GM23338 (cell line): ENCODE measurements at regions not wholly inside any gene's neighbourhood (a gene's known extent, or its start where the extent isn't known, plus 50 kb on each side); places are given as distances from the start of the nearest gene placed in this dataset.

Experiments used
- ATAC-seq: fragments of 200-7000 bp; cut with Tn5 transposase; 3 replicates; pipeline ENCODE4 v1.9.1; 2020
- DNase-seq: peaks from one replicate; pipeline ENCODE4 v3.0.0-alpha.2; 2015; ENCODE audit warnings: low spot score
- H2AFZ ChIP-seq: fragments of 200-600 bp; sonication (generic); 2 replicates; pipeline ENCODE4 v1.8.0; 2016; ENCODE audit warnings: antibody characterized with exemption, mild to moderate bottlenecking, moderate library complexity
- H3F3A ChIP-seq: fragments of 200-600 bp; sonication (generic); replicated peaks from 2 replicates; pipeline ENCODE4 v1.8.0; 2017; ENCODE audit warnings: antibody characterized with exemption, mixed run types, low read depth
- H3K27ac ChIP-seq: fragments of 200-600 bp; sonication (generic); 2 replicates; pipeline ENCODE4 v1.6.1; 2016; ENCODE audit warnings: low read depth
- H3K27me3 ChIP-seq: fragments of 200-600 bp; sonication (generic); 2 replicates; pipeline ENCODE4 v1.8.0; 2016; ENCODE audit warnings: mild to moderate bottlenecking, mixed run types, moderate library complexity; ENCODE audit not compliant: insufficient read depth
- H3K36me3 ChIP-seq: fragments of 200-600 bp; sonication (generic); 2 replicates; pipeline ENCODE4 v1.8.0; 2016; ENCODE audit warnings: mild to moderate bottlenecking; ENCODE audit not compliant: insufficient read depth
- H3K4me1 ChIP-seq: fragments of 200-600 bp; sonication (generic); 2 replicates; pipeline ENCODE4 v1.8.0; 2016; ENCODE audit warnings: mild to moderate bottlenecking, moderate library complexity; ENCODE audit not compliant: insufficient read depth
- H3K4me2 ChIP-seq: fragments of 200-600 bp; sonication (generic); 2 replicates; pipeline ENCODE4 v1.7.1; 2017; ENCODE audit warnings: mixed run types
- H3K4me3 ChIP-seq: fragments of 200-600 bp; sonication (generic); 2 replicates; pipeline ENCODE4 v1.6.1; 2016; ENCODE audit warnings: mixed run types
- H3K79me2 ChIP-seq: fragments of 200-600 bp; sonication (generic); replicated peaks from 2 replicates; pipeline ENCODE4 v1.8.0; 2017; ENCODE audit warnings: mild to moderate bottlenecking; ENCODE audit not compliant: insufficient read depth
- H3K9me2 ChIP-seq: fragments of 200-600 bp; sonication (generic); 2 replicates; pipeline ENCODE4 v1.8.0; 2017; ENCODE audit not compliant: insufficient read depth
- H4K20me1 ChIP-seq: fragments of 200-600 bp; sonication (generic); replicated peaks from 2 replicates; pipeline ENCODE4 v1.8.0; 2017; ENCODE audit warnings: mild to moderate bottlenecking; ENCODE audit not compliant: insufficient read depth
- H3K27ac Mint-ChIP-seq: 2 replicates; pipeline ENCODE4 v1.8.0; 2020; ENCODE audit warnings: inconsistent platforms, mild to moderate bottlenecking, moderate library complexity, mixed read lengths
- H3K27me3 Mint-ChIP-seq: 3 replicates; pipeline ENCODE4 v1.8.0; 2022; ENCODE audit warnings: low read depth, mild to moderate bottlenecking, moderate library complexity, mixed read lengths, inconsistent platforms; ENCODE audit not compliant: insufficient read depth, poor library complexity
- H3K36me3 Mint-ChIP-seq: 3 replicates; pipeline ENCODE4 v1.8.0; 2021; ENCODE audit warnings: low read depth, mild to moderate bottlenecking, inconsistent platforms, moderate library complexity, mixed read lengths
- H3K4me1 Mint-ChIP-seq: 3 replicates; pipeline ENCODE4 v1.8.0; 2020; ENCODE audit warnings: mild to moderate bottlenecking, inconsistent platforms, mixed read lengths
- H3K4me3 Mint-ChIP-seq: 3 replicates; pipeline ENCODE4 v1.8.0; 2021; ENCODE audit warnings: moderate library complexity, mild to moderate bottlenecking, inconsistent platforms, mixed read lengths
- H3K9me3 Mint-ChIP-seq: 3 replicates; pipeline ENCODE4 v1.8.0; 2020; ENCODE audit warnings: moderate library complexity, mild to moderate bottlenecking, inconsistent platforms, mixed read lengths
- CREB1 ChIP-seq: fragments of 250-450 bp; sonication (Bioruptor Pico); IDR thresholded peaks from 2 replicates; pipeline ENCODE4 v1.5.0; 2020; ENCODE audit warnings: low read depth, mild to moderate bottlenecking, moderate library complexity
- CTCF ChIP-seq, 2 experiments: fragments of 200-600 bp in 1 of 2; sonication (generic) in 1 of 2; conservative IDR thresholded peaks; 2 replicates each; pipeline versions ENCODE4 v1.5.1 to v1.6.1; 2016 to 2017; ENCODE audit warnings: antibody characterized with exemption in 2 of 2, low read depth in 2 of 2, mild to moderate bottlenecking in 2 of 2, moderate library complexity in 1 of 2
- ETS1 ChIP-seq: IDR thresholded peaks from 2 replicates; pipeline ENCODE4 v1.6.1; 2016; ENCODE audit warnings: antibody characterized with exemption
- EZH2 ChIP-seq: fragments of 200-600 bp; sonication (generic); IDR thresholded peaks from one replicate; pipeline ENCODE4 v1.8.0; 2017; ENCODE audit warnings: antibody characterized with exemption, mild to moderate bottlenecking, low read depth; ENCODE audit not compliant: unreplicated experiment
- EZH2phosphoT487 ChIP-seq: fragments of 200-600 bp; sonication (generic); IDR thresholded peaks from one replicate; pipeline ENCODE4 v1.8.1; 2018; ENCODE audit warnings: antibody characterized with exemption; ENCODE audit not compliant: unreplicated experiment
- JUNB ChIP-seq: IDR thresholded peaks from one replicate; pipeline ENCODE4 v1.6.1; 2016; ENCODE audit warnings: antibody characterized with exemption; ENCODE audit not compliant: unreplicated experiment
- NANOG ChIP-seq: IDR thresholded peaks from 2 replicates; pipeline ENCODE4 v1.6.1; 2016; ENCODE audit warnings: antibody characterized with exemption, borderline replicate concordance
- POLR2AphosphoS5 ChIP-seq: IDR thresholded peaks from 2 replicates; pipeline ENCODE4 v1.6.1; 2016; ENCODE audit warnings: antibody characterized with exemption, low read depth
- REST ChIP-seq: IDR thresholded peaks from one replicate; pipeline ENCODE4 v1.6.1; 2018; ENCODE audit warnings: antibody characterized with exemption; ENCODE audit not compliant: unreplicated experiment
- STAT1 ChIP-seq: IDR thresholded peaks from one replicate; pipeline ENCODE4 v1.6.1; 2016; ENCODE audit warnings: antibody characterized with exemption; ENCODE audit not compliant: unreplicated experiment
- ZNF114 ChIP-seq: fragments of 250-450 bp; sonication (Bioruptor Pico); IDR thresholded peaks from 2 replicates; pipeline ENCODE4 v1.5.0; 2020; ENCODE audit warnings: mild to moderate bottlenecking, moderate library complexity
- ZNF331 ChIP-seq: fragments of 250-450 bp; sonication (Bioruptor Pico); IDR thresholded peaks from 2 replicates; pipeline ENCODE4 v1.5.0; 2020; ENCODE audit warnings: low read depth, mild to moderate bottlenecking, moderate library complexity
- ZNF462 ChIP-seq: fragments of 250-450 bp; sonication (Bioruptor Pico); IDR thresholded peaks from 2 replicates; pipeline ENCODE4 v1.5.0; 2020; ENCODE audit warnings: mild to moderate bottlenecking, moderate library complexity

GRCh38 chr2:172173174-172173706, 70.5 kb upstream of the DLX2 start:
- H3K9me3 Mint-ChIP-seq: peaks cover 5% of the 10 kb centered on the region; the same call in 2 of the 3 replicates
- no peaks in the 10 kb centered on the region for H3K36me3 Mint-ChIP-seq
- H3K4me3 ChIP-seq: peak overlapping the region; percentile 64
- H3K79me2 ChIP-seq: no peaks in the 10 kb centered on the region
- TF ChIP-seq POLR2AphosphoS5 (no peak), ETS1 (no peak), EZH2phosphoT487 (no peak), CTCF (conservative IDR thresholded peaks at IDR 0.05; ENCODE audit: low read depth in 2 of 2) (no peak), STAT1 (no peak), CREB1 (CRISPR knock-in tag) (no peak), NANOG (no peak), REST (no peak), ZNF331 (no peak), ZNF114 (CRISPR knock-in tag) (no peak), JUNB (no peak), EZH2 (no peak), ZNF462 (CRISPR knock-in tag) (no peak)
- H3K27me3 ChIP-seq: peaks cover 4% of the 10 kb centered on the region; the same call in 1 of the 2 replicates
- ATAC-seq: peak; percentile 53
- no peaks in the 10 kb centered on the region for H3K36me3 ChIP-seq
- H3K27ac Mint-ChIP-seq: no peak overlapping the region
- H3K27ac ChIP-seq: no peak overlapping the region
- H3F3A ChIP-seq: no peaks in the 10 kb centered on the region
- H4K20me1 ChIP-seq: no peaks in the 10 kb centered on the region
- peak overlapping the region; percentile 87 for H3K4me2 ChIP-seq
- no peak overlapping the region; the same call in 1 of the 2 replicates for H2AFZ ChIP-seq
- peaks cover 14% of the 10 kb centered on the region for H3K4me1 ChIP-seq
- H3K27me3 Mint-ChIP-seq: peaks cover 10% of the 10 kb centered on the region
- peak; percentile 61 for DNase-seq
- 0 out of 2 replicates have a peak, but pooled peaks cover 5% of the 10 kb centered on the region for H3K9me2 ChIP-seq
- peak overlapping the region; percentile 63 for H3K4me3 Mint-ChIP-seq
- peaks cover 18% of the 10 kb centered on the region for H3K4me1 Mint-ChIP-seq
